ENCODE measurements at regions not wholly inside any gene's neighbourhood (a gene's known extent, or its start where the extent isn't known, plus 50 kb on each side); places are given as distances from the start of the nearest gene placed in this dataset.
"Not testable (repeated sequence)": the region's sequence is repeated elsewhere in the genome, so short reads cannot be mapped to it uniquely, and the experiment has no call there.

DNA sequence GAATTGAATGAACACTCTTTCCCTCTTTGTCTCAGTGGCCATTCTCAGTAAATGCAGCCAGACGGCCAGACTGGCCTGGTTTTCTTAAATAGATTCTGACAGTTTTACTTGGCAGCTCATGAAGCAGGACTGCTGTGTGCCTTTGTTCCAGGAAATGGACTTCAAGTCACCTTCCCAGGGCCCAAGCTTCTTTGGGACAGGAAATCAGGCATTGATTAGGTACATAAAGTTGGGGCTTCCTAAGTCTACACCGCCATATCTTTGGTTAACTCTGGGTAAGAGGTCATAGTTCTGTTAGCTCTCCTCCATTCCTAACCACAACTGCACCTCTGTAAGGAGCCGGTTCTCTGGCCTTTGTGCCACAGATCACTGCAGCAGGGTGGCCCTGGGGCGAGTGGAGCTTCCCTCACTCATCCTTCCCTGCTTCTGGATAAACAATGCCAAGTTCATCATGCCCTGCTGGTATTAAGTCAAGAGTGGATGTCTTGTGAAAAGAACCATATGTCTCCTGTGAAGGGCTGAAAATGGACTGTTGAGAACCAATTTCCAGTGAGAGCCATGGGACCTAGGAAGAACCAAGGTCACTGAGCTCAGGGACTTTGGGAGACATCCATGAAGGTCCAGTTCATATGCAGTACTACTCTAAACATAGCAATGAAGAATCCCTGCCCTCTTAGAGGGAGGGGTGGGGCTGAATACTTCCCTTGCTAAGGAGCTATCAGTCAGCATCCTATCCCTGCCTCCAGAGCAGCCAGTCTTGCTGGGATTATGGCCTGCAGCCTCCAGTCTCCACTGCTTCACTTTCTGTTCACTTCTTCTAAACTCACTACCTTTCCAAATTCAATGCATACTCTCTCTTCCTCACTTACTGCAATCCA is 122.6 kb upstream of the XPO1 start:
- no peaks in the 10 kb centered on the region for H3K36me3 ChIP-seq (replicated peaks; ENCODE audit: low read depth, low read length)
- no peak overlapping the region for H3K9ac ChIP-seq (ENCODE audit: low read length)
- H2AFZ ChIP-seq (ENCODE audit: low read depth, low read length) = no peak overlapping the region
- no peaks in the 10 kb centered on the region for H4K20me1 ChIP-seq (ENCODE audit: insufficient read depth, low read length)
- no peak overlapping the region for H3K4me2 ChIP-seq (ENCODE audit: low read length)
- H3K9me3 ChIP-seq (ENCODE audit: insufficient read depth, low read length) = no peaks in the 10 kb centered on the region
- no peaks in the 10 kb centered on the region for H3K27me3 ChIP-seq (ENCODE audit: low read depth, low read length)
- no peaks in the 10 kb centered on the region for H3K4me1 ChIP-seq (ENCODE audit: low read length)
- no peak overlapping the region for H3K27ac ChIP-seq (ENCODE audit: low read length)
- H3K79me2 ChIP-seq (ENCODE audit: low read length) = no peaks in the 10 kb centered on the region
- H3K4me3 ChIP-seq (ENCODE audit: low read length) = no peak overlapping the region
- no peak for TF ChIP-seq EZH2phosphoT487 (IDR thresholded peaks at IDR 0.05; ENCODE audit: low read depth)
- TF ChIP-seq, protein P1, sequence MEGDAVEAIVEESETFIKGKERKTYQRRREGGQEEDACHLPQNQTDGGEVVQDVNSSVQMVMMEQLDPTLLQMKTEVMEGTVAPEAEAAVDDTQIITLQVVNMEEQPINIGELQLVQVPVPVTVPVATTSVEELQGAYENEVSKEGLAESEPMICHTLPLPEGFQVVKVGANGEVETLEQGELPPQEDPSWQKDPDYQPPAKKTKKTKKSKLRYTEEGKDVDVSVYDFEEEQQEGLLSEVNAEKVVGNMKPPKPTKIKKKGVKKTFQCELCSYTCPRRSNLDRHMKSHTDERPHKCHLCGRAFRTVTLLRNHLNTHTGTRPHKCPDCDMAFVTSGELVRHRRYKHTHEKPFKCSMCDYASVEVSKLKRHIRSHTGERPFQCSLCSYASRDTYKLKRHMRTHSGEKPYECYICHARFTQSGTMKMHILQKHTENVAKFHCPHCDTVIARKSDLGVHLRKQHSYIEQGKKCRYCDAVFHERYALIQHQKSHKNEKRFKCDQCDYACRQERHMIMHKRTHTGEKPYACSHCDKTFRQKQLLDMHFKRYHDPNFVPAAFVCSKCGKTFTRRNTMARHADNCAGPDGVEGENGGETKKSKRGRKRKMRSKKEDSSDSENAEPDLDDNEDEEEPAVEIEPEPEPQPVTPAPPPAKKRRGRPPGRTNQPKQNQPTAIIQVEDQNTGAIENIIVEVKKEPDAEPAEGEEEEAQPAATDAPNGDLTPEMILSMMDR (IDR thresholded peaks at IDR 0.05; ENCODE audit: low read depth, low read length) = no peak

DNA sequence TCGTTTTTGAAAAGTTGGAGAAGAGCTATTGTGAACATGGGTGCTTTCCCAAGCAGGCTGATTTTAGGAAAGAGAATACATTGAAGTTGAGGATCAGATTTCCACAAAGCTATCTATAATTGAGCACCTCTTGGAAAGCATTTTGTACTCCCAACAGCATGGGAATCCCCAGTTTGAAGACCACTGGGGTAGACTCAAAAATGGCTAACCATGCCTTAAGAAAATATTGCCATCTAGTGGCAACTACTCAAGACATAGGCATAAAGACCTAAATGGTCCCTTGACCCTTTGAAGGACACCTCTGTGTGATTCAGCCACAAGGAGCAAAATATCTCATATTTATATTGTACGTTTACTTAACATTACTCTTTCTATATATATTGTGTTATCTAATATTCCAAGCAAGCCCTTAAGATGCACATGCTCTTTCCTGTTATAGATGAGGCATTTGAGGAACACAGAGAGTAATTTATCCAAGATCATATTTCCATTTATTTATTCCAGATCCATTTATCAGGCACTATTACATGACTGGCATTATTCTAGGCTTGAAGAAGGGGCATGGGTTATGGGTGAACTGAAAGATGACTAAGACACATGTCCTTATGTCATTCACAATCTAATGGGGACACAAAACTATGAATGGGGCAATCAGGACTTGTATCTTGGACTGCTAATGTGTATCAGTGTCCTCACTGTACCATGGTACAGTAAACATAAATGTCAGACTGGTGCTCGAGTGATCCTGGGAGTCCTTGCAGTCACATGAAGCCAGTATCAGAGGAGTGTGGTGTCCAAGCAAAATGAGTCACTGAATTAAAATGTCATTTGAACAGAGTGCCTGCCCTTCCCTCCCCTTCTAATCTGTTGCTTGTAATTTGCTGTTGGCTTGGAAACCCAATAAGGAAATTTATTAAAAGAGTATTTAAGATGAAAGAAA is 121.0 kb upstream of the XPO1 start:
- H3K4me2 ChIP-seq (ENCODE audit: low read length) = peak overlapping the region; percentile 55
- H4K20me1 ChIP-seq (ENCODE audit: insufficient read depth, low read length) = no peaks in the 10 kb centered on the region
- peak overlapping the region; percentile 68 for H2AFZ ChIP-seq (ENCODE audit: low read depth, low read length)
- H3K9me3 ChIP-seq (ENCODE audit: insufficient read depth, low read length) = no peaks in the 10 kb centered on the region
- H3K4me1 ChIP-seq (ENCODE audit: low read length) = no peaks in the 10 kb centered on the region
- H3K36me3 ChIP-seq (replicated peaks; ENCODE audit: low read depth, low read length) = no peaks in the 10 kb centered on the region
- no peak overlapping the region for H3K27ac ChIP-seq (ENCODE audit: low read length)
- no peaks in the 10 kb centered on the region for H3K79me2 ChIP-seq (ENCODE audit: low read length)
- H3K9ac ChIP-seq (ENCODE audit: low read length) = peak overlapping the region; percentile 23; the same call in 1 of the 2 replicates
- TF ChIP-seq, protein P1 (IDR thresholded peaks at IDR 0.05; ENCODE audit: low read depth, low read length) = peak; percentile 81
- no peak for TF ChIP-seq EZH2phosphoT487 (IDR thresholded peaks at IDR 0.05; ENCODE audit: low read depth)
- peak overlapping the region; percentile 50 for H3K4me3 ChIP-seq (ENCODE audit: low read length)
- H3K27me3 ChIP-seq (ENCODE audit: low read depth, low read length) = no peaks in the 10 kb centered on the region

DNA sequence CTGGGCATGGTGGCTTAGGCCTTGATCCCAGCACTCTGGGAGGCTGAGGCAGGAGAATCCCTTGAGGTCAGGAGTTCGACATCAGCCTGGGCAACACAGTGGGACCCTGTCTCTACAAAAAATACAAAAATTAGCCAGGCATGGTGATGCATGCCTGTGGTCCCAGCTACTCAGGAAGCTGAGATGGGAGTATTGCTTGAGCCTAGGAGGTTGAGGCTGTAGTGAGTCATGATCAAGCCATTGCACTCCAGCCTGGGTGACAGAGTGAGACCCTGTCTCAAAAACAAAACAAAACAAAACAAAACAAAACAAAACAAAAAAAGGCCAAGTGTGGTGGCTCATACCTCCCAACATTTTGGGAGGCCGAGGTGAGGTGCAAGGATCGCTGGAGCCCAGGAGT is 111.8 kb upstream of the XPO1 start:
- H3K79me2 ChIP-seq (ENCODE audit: low read length); H2AFZ ChIP-seq (ENCODE audit: low read depth, low read length); H3K9me3 ChIP-seq (ENCODE audit: insufficient read depth, low read length); H3K4me2 ChIP-seq (ENCODE audit: low read length); H3K4me1 ChIP-seq (ENCODE audit: low read length); H3K9ac ChIP-seq (ENCODE audit: low read length); H3K27me3 ChIP-seq (ENCODE audit: low read depth, low read length); H3K4me3 ChIP-seq (ENCODE audit: low read length); H3K27ac ChIP-seq (ENCODE audit: low read length); H4K20me1 ChIP-seq (ENCODE audit: insufficient read depth, low read length); H3K36me3 ChIP-seq (replicated peaks; ENCODE audit: low read depth, low read length): not testable (repeated sequence)

DNA sequence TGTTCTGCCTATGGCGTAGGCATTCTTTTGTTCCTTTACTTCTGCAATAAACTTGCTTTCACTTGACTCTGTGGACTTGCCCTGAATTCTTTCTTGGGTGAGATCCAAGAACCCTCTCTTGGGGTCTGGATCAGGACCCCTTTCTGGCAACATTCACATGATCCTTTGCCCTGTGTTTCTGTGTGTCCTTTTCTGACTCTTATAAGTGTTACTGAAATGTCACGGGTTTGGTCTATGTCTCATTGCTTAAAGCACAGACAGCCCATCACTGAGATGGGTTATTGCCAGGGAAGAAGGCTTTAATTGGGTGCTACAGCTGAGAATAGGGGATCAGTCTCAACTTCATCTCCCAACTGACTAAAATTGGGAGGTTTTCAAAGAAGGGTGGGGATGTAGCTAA is 110.9 kb upstream of the XPO1 start:
- Histone ChIP-seq H3K4me1 (ENCODE audit: low read length) (no peaks in the 10 kb centered on the region), H3K79me2 (ENCODE audit: low read length) (no peaks in the 10 kb centered on the region), H3K27me3 (ENCODE audit: low read depth, low read length) (no peaks in the 10 kb centered on the region), H3K27ac (ENCODE audit: low read length) (no peak overlapping the region), H3K4me3 (ENCODE audit: low read length) (no peak overlapping the region), H3K36me3 (replicated peaks; ENCODE audit: low read depth, low read length) (no peaks in the 10 kb centered on the region), H3K9me3 (ENCODE audit: insufficient read depth, low read length) (0 out of 2 replicates have a peak, but pooled peaks cover 3% of the 10 kb centered on the region), H4K20me1 (ENCODE audit: insufficient read depth, low read length) (no peaks in the 10 kb centered on the region), H3K9ac (ENCODE audit: low read length) (no peak overlapping the region), H2AFZ (ENCODE audit: low read depth, low read length) (no peak overlapping the region), H3K4me2 (ENCODE audit: low read length) (no peak overlapping the region)
- TF ChIP-seq, protein P1 (IDR thresholded peaks at IDR 0.05; ENCODE audit: low read depth, low read length) = no peak
- no peak for TF ChIP-seq EZH2phosphoT487 (IDR thresholded peaks at IDR 0.05; ENCODE audit: low read depth)
